ENCODE measurements at regions not wholly inside any gene's neighbourhood (a gene's known extent, or its start where the extent isn't known, plus 50 kb on each side); places are given as distances from the start of the nearest gene placed in this dataset.

DNA sequence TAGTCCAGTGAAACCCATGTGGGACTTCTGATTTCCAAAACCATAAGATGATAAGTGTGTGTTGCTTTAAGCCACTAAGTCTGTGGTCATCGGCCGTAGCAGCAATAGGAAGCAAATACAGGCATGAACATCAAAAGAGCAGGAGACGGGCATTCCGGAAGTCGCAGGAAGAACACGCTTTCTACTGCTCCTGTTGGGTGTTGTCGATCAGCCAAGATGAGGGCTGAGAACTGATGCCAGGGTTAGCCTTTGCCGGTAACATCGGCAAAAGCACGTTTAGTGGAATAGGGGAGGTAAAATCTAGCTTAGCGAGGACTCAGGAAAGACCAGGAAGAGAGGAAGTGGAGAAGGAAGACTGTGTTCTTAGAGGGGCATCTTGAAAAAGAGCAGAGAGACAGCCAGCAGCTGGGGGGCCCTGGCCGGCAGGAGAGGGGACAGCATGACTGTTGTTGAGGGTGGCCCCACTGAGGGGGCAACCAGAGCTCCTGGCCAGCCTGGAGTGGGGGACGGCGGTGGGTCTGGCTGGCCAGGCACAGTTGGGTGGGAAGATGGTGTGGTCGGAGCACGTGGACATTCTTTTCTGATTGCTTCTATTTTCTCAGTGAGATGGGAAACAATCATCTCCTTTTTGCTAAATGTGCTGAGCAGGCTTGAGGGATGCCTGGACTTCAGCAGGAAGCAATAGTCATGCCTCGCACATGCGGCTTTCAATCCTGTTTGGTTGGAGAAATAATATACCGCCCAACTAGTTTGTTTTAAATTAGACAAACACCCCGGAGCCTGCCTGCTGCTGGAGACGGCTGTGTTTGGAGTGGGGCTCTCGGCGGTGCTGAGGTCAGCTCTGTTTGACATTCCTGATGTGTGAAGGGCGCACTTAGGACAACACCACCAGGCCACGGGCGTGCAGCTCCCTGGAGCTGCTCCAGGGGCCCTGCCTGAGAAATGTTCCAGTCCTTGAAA is 109.9 kb downstream of the METRNL start:
- no peak for TF ChIP-seq POLR2A (IDR thresholded peaks at IDR 0.05)
- TF ChIP-seq, protein P1, sequence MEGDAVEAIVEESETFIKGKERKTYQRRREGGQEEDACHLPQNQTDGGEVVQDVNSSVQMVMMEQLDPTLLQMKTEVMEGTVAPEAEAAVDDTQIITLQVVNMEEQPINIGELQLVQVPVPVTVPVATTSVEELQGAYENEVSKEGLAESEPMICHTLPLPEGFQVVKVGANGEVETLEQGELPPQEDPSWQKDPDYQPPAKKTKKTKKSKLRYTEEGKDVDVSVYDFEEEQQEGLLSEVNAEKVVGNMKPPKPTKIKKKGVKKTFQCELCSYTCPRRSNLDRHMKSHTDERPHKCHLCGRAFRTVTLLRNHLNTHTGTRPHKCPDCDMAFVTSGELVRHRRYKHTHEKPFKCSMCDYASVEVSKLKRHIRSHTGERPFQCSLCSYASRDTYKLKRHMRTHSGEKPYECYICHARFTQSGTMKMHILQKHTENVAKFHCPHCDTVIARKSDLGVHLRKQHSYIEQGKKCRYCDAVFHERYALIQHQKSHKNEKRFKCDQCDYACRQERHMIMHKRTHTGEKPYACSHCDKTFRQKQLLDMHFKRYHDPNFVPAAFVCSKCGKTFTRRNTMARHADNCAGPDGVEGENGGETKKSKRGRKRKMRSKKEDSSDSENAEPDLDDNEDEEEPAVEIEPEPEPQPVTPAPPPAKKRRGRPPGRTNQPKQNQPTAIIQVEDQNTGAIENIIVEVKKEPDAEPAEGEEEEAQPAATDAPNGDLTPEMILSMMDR (IDR thresholded peaks at IDR 0.05): no peak
